ENCODE measurements at regions not wholly inside any gene's neighbourhood (a gene's known extent, or its start where the extent isn't known, plus 50 kb on each side); places are given as distances from the start of the nearest gene placed in this dataset.

DNA sequence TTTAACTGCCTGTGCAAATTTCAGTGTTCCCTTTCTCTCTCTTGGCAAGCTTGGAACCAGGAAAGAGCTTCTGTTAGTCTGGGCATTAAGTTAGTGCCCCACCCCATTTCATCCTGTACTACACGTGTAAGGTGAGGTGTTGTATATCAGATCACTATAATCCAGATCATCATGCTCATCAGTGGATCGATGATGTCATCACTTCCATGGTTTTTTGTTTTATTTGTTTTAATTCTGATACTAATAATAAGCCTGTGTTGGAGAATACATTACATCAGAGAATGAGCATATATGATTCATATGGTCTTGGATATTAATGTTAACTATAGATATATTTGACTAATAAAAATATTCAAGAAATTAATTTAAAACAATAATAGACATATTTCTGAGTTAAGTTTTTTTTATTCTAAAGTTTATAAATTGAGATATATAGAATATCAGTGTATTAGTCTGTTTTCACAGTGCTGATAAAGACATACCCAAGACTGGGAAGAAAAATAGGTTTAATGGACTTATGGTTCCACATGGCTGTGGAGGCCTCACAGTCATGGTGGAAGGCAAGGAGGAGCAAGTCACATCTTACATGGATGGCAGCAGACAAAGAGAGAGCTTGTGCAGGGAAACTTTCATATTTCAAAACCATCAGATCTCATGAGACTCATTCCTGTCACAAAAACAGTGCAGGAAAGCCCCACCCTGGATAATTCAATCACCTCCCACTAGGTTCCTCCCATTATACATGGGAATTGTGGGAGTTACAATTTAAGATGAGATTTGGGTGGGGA is 588.3 kb upstream of the B3GALT2 start:
- 88% methylated on average over 2 of the region's 2 CpGs for WGBS (ENCODE audit: low lambda C conversion rate, missing lambda C conversion rate)
- H3K36me3 ChIP-seq (replicated peaks; ENCODE audit: insufficient read depth, low read depth): no peaks in the 10 kb centered on the region

DNA sequence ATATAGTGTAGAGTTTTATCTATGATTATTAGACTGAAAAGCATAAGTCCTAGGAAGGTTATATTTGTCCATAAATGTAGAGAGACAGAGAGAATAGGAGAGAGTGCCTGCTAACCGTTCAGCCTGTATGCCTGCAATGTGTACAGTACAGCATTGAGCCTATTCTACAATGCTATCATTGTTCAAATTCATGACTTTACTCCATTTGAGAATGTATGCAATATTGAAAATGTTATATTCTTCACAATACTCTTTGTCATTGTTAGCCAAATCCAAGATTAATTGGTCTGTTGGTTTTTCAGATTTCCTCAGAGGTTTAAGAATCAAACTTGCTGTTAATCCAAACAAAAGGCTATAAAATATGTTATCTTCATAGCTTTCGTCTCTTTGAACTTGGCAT is 585.2 kb upstream of the B3GALT2 start:
- Histone ChIP-seq H4K20me1 (ENCODE audit: insufficient read depth, poor library complexity, severe bottlenecking) (no peaks in the 10 kb centered on the region), H3K4me3 (no peak overlapping the region), H3K4me2 (no peak overlapping the region), H3K9me3 (ENCODE audit: low read depth) (no peaks in the 10 kb centered on the region), H3K9me2 (replicated peaks; ENCODE audit: insufficient read depth) (no peaks in the 10 kb centered on the region), H3K27me3 (no peaks in the 10 kb centered on the region), H3K4me1 (ENCODE audit: insufficient read depth) (no peaks in the 10 kb centered on the region), H2AFZ (no peak overlapping the region), H3K79me2 (no peaks in the 10 kb centered on the region), H3K36me3 (replicated peaks; ENCODE audit: insufficient read depth, low read depth) (no peaks in the 10 kb centered on the region), H3K27ac (no peak overlapping the region)
- no peak for DNase-seq (ENCODE audit: low spot score)
- TF ChIP-seq EZH2 (IDR thresholded peaks at IDR 0.05; ENCODE audit: borderline replicate concordance): no peak
- no peak for TF ChIP-seq EZH2phosphoT487 (IDR thresholded peaks at IDR 0.05; ENCODE audit: low read depth, severe bottlenecking, unreplicated experiment)
- TF ChIP-seq, protein P1, sequence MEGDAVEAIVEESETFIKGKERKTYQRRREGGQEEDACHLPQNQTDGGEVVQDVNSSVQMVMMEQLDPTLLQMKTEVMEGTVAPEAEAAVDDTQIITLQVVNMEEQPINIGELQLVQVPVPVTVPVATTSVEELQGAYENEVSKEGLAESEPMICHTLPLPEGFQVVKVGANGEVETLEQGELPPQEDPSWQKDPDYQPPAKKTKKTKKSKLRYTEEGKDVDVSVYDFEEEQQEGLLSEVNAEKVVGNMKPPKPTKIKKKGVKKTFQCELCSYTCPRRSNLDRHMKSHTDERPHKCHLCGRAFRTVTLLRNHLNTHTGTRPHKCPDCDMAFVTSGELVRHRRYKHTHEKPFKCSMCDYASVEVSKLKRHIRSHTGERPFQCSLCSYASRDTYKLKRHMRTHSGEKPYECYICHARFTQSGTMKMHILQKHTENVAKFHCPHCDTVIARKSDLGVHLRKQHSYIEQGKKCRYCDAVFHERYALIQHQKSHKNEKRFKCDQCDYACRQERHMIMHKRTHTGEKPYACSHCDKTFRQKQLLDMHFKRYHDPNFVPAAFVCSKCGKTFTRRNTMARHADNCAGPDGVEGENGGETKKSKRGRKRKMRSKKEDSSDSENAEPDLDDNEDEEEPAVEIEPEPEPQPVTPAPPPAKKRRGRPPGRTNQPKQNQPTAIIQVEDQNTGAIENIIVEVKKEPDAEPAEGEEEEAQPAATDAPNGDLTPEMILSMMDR (IDR thresholded peaks at IDR 0.05; ENCODE audit: poor library complexity): no peak
- 57% methylated on average over 2 of the region's 2 CpGs for WGBS (ENCODE audit: low lambda C conversion rate, missing lambda C conversion rate)

More for the DNA sequence above, 588.3 kb upstream of the B3GALT2 start:
- no peak for DNase-seq (ENCODE audit: low spot score)
- Histone ChIP-seq H3K4me1 (ENCODE audit: insufficient read depth) (no peaks in the 10 kb centered on the region), H3K27me3 (no peaks in the 10 kb centered on the region), H3K9me2 (replicated peaks; ENCODE audit: insufficient read depth) (no peaks in the 10 kb centered on the region), H3K79me2 (no peaks in the 10 kb centered on the region), H3K9me3 (ENCODE audit: low read depth) (no peaks in the 10 kb centered on the region), H3K4me3 (no peak overlapping the region), H3K4me2 (no peak overlapping the region), H4K20me1 (ENCODE audit: insufficient read depth, poor library complexity, severe bottlenecking) (no peaks in the 10 kb centered on the region), H2AFZ (no peak overlapping the region), H3K27ac (no peak overlapping the region)
- TF ChIP-seq EZH2phosphoT487 (IDR thresholded peaks at IDR 0.05; ENCODE audit: low read depth, severe bottlenecking, unreplicated experiment) (no peak), EZH2 (IDR thresholded peaks at IDR 0.05; ENCODE audit: borderline replicate concordance) (no peak)
- TF ChIP-seq, protein P1 (IDR thresholded peaks at IDR 0.05; ENCODE audit: poor library complexity): no peak

- TF ChIP-seq EZH2phosphoT487 (IDR thresholded peaks at IDR 0.05; ENCODE audit: low read depth, severe bottlenecking, unreplicated experiment) (no peak), EZH2 (IDR thresholded peaks at IDR 0.05; ENCODE audit: borderline replicate concordance) (no peak)
- TF ChIP-seq, protein P1 (IDR thresholded peaks at IDR 0.05; ENCODE audit: poor library complexity): no peak
- 93% methylated on average over 2 of the region's 2 CpGs for WGBS (ENCODE audit: low lambda C conversion rate, missing lambda C conversion rate)
- H3K4me2 ChIP-seq: no peak overlapping the region
These were observed 583.2 kb upstream of the B3GALT2 start for GRCh38 chr1:193769651-193770050.

More at GRCh38 chr1:193769651-193770050, 583.2 kb upstream of the B3GALT2 start:
- Histone ChIP-seq H2AFZ (no peak overlapping the region), H3K27me3 (no peaks in the 10 kb centered on the region), H3K27ac (no peak overlapping the region), H3K36me3 (replicated peaks; ENCODE audit: insufficient read depth, low read depth) (no peaks in the 10 kb centered on the region), H3K9me2 (replicated peaks; ENCODE audit: insufficient read depth) (no peaks in the 10 kb centered on the region), H3K4me3 (no peak overlapping the region), H3K9me3 (ENCODE audit: low read depth) (no peaks in the 10 kb centered on the region), H3K79me2 (no peaks in the 10 kb centered on the region), H3K4me1 (ENCODE audit: insufficient read depth) (no peaks in the 10 kb centered on the region), H4K20me1 (ENCODE audit: insufficient read depth, poor library complexity, severe bottlenecking) (no peaks in the 10 kb centered on the region)
- no peak for DNase-seq (ENCODE audit: low spot score)
